PC-3 (cell line): ENCODE measurements at regions not wholly inside any gene's neighbourhood (a gene's known extent, or its start where the extent isn't known, plus 50 kb on each side); places are given as distances from the start of the nearest gene placed in this dataset.

Experiments
- ATAC-seq: fragments of 200-7000 bp; cut with Tn5 transposase; 2 replicates; pipeline ENCODE4 v1.9.1; 2020; ENCODE audit warnings: mild to moderate bottlenecking, moderate library complexity
- BruUV-seq: library from RNA; stranded (reverse); fragments of 400-500 nt; replicated peaks from 2 replicates; lab custom pipeline; 2021; lab: Mats Ljungman, UMichigan
- CTCF ChIA-PET: fragments of 300-600 bp; sonication (Branson Sonifier 250); formaldehyde crosslinking; loops from one replicate; lab custom pipeline; 2022; ENCODE audit warnings: antibody characterized with exemption; lab: Charles Lee
- POLR2A ChIA-PET: fragments of 300-600 bp; sonication (Branson Sonifier 250); formaldehyde crosslinking; loops from one replicate; lab custom pipeline; 2022; ENCODE audit warnings: antibody characterized with exemption; ENCODE audit not compliant: unreplicated experiment; lab: Charles Lee
- DNase-seq: peaks from one replicate; pipeline ENCODE4 v3.0.0-alpha.2; 2015
- H2AFZ ChIP-seq: fragments of 300-600 bp; sonication (generic); 2 replicates; pipeline ENCODE4 v1.6.0; 2016; ENCODE audit warnings: antibody characterized with exemption, low read length
- H3F3A ChIP-seq: fragments of 300-600 bp; sonication (generic); one replicate; pipeline ENCODE4 v1.6.0; 2017; ENCODE audit warnings: antibody characterized with exemption, low read length, control low read depth, mild to moderate bottlenecking; ENCODE audit not compliant: unreplicated experiment
- H3K27ac ChIP-seq: fragments of 300-600 bp; sonication (generic); 2 replicates; pipeline ENCODE4 v1.5.1; 2016; ENCODE audit warnings: mild to moderate bottlenecking, low read length
- H3K27me3 ChIP-seq: fragments of 300-600 bp; sonication (generic); 2 replicates; pipeline ENCODE4 v1.6.1; 2016; ENCODE audit warnings: low read length, mixed read lengths
- H3K36me3 ChIP-seq: fragments of 300-600 bp; sonication (generic); 2 replicates; pipeline ENCODE4 v1.6.1; 2016; ENCODE audit warnings: low read depth, mixed run types, low read length, mixed read lengths
- H3K4me1 ChIP-seq: fragments of 300-600 bp; sonication (generic); 2 replicates; pipeline ENCODE4 v1.5.1; 2016; ENCODE audit warnings: low read length; ENCODE audit not compliant: insufficient read depth
- H3K4me2 ChIP-seq: fragments of 300-600 bp; sonication (generic); 2 replicates; pipeline ENCODE4 v1.6.0; 2016; ENCODE audit warnings: low read length
- H3K4me3 ChIP-seq: fragments of 300-600 bp; sonication (generic); 2 replicates; pipeline ENCODE4 v1.5.1; 2016; ENCODE audit warnings: mild to moderate bottlenecking, low read length, mixed read lengths
- H3K79me2 ChIP-seq: fragments of 300-600 bp; sonication (generic); 2 replicates; pipeline ENCODE4 v1.6.1; 2017; ENCODE audit warnings: low read length, mixed read lengths
- H3K9ac ChIP-seq: fragments of 300-600 bp; sonication (generic); 2 replicates; pipeline ENCODE4 v1.6.0; 2016; ENCODE audit warnings: mild to moderate bottlenecking, low read length
- H3K9me2 ChIP-seq: fragments of 300-600 bp; sonication (generic); replicated peaks from 2 replicates; pipeline ENCODE4 v1.6.1; 2016; ENCODE audit warnings: mixed run types, low read length, mixed read lengths
- H3K9me3 ChIP-seq: fragments of 300-600 bp; sonication (generic); 2 replicates; pipeline ENCODE4 v1.6.1; 2016; ENCODE audit warnings: low read length, mixed read lengths
- H4K20me1 ChIP-seq: fragments of 300-600 bp; sonication (generic); 2 replicates; pipeline ENCODE4 v1.6.1; 2016; ENCODE audit warnings: low read length, mixed read lengths
- EZH2 ChIP-seq: fragments of 300-600 bp; sonication (generic); IDR thresholded peaks from one replicate; pipeline ENCODE4 v1.6.1; 2017; ENCODE audit warnings: antibody characterized with exemption, mild to moderate bottlenecking, low read length; ENCODE audit not compliant: unreplicated experiment
- EZH2phosphoT487 ChIP-seq: fragments of 300-600 bp; sonication (generic); IDR thresholded peaks from 2 replicates; pipeline ENCODE4 v1.6.1; 2018; ENCODE audit warnings: mild to moderate bottlenecking, antibody characterized with exemption, low read length, borderline replicate concordance
- intact Hi-C: fragments of 100-400 bp; cut with micrococcal nuclease; formaldehyde crosslinking; loops from 2 replicates; pipeline ENCODE4 v1.9.0; 2023
- TF ChIP-seq, protein P1 (sequence below): fragments of 300-600 bp; sonication (generic); conservative IDR thresholded peaks from 2 replicates; pipeline ENCODE4 v1.5.1; 2017; ENCODE audit warnings: antibody characterized with exemption, low read depth, mild to moderate bottlenecking, low read length

- H3K4me3 ChIP-seq = no peak overlapping the region
- H3K9ac ChIP-seq = no peak overlapping the region
- H4K20me1 ChIP-seq = no peaks in the 10 kb centered on the region
- TF ChIP-seq, protein P1, sequence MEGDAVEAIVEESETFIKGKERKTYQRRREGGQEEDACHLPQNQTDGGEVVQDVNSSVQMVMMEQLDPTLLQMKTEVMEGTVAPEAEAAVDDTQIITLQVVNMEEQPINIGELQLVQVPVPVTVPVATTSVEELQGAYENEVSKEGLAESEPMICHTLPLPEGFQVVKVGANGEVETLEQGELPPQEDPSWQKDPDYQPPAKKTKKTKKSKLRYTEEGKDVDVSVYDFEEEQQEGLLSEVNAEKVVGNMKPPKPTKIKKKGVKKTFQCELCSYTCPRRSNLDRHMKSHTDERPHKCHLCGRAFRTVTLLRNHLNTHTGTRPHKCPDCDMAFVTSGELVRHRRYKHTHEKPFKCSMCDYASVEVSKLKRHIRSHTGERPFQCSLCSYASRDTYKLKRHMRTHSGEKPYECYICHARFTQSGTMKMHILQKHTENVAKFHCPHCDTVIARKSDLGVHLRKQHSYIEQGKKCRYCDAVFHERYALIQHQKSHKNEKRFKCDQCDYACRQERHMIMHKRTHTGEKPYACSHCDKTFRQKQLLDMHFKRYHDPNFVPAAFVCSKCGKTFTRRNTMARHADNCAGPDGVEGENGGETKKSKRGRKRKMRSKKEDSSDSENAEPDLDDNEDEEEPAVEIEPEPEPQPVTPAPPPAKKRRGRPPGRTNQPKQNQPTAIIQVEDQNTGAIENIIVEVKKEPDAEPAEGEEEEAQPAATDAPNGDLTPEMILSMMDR = no peak
- TF ChIP-seq EZH2phosphoT487 = no peak
- no peak for TF ChIP-seq EZH2
- no peaks in the 10 kb centered on the region for H3K9me2 ChIP-seq
- H3K9me3 ChIP-seq = no peaks in the 10 kb centered on the region
- H2AFZ ChIP-seq = no peak overlapping the region
- ChIA-PET POLR2A (no interaction called here), CTCF (no interaction called here)
- intact Hi-C loops = no loop called here
- no peaks in the 10 kb centered on the region for H3K4me1 ChIP-seq
- no peak overlapping the region for H3K4me2 ChIP-seq
- H3K27ac ChIP-seq = no peak overlapping the region
- no peaks in the 10 kb centered on the region for H3K36me3 ChIP-seq
- no peaks in the 10 kb centered on the region for H3K79me2 ChIP-seq
- DNase-seq (no peak), ATAC-seq (no peak)
- BruUV-seq = no TSS peak
- H3K27me3 ChIP-seq = no peaks in the 10 kb centered on the region
- H3F3A ChIP-seq = no peaks in the 10 kb centered on the region
Observed at GRCh38 chr4:181364504-181364903, 878.7 kb upstream of the TENM3 start.

DNA sequence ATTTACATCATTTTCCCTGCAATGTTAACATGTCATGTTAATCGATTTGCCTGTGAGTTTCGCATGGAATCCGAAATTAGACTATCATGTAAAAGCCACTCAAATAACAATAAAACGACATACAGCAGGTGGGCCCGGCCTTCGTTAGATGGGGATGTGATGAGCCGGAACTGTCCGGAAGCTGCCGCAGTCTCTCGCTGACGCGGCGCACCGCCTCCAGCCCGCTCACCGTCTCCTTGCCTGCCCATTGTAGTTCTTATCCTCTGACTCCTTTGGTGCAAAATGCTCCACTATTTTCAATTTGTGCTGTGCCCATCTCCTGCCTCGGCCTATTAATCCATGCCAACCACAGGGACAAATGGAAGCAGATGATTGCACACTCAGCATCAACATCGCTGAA, 877.5 kb upstream of the TENM3 start:
- H3K36me3 ChIP-seq = no peaks in the 10 kb centered on the region
- H3K9ac ChIP-seq = no peak overlapping the region
- H3K79me2 ChIP-seq = no peaks in the 10 kb centered on the region
- no TSS peak for BruUV-seq
- H3K27me3 ChIP-seq = no peaks in the 10 kb centered on the region
- no peaks in the 10 kb centered on the region for H3F3A ChIP-seq
- TF ChIP-seq EZH2 (no peak), EZH2phosphoT487 (no peak)
- TF ChIP-seq, protein P1 = no peak
- H3K4me1 ChIP-seq = no peaks in the 10 kb centered on the region
- H2AFZ ChIP-seq = no peak overlapping the region
- H4K20me1 ChIP-seq = no peaks in the 10 kb centered on the region
- no peak overlapping the region for H3K27ac ChIP-seq
- no peak overlapping the region for H3K4me2 ChIP-seq
- intact Hi-C loops = no loop called here
- no peak overlapping the region for H3K4me3 ChIP-seq
- no peak for DNase-seq
- no peaks in the 10 kb centered on the region for H3K9me3 ChIP-seq
- no peaks in the 10 kb centered on the region for H3K9me2 ChIP-seq
- POLR2A ChIA-PET = no interaction called here
- CTCF ChIA-PET = no interaction called here
- no peak for ATAC-seq

- Histone ChIP-seq H3K36me3 (no peaks in the 10 kb centered on the region), H3K9ac (no peak overlapping the region), H3K27ac (no peak overlapping the region), H3F3A (no peaks in the 10 kb centered on the region), H2AFZ (no peak overlapping the region), H3K27me3 (no peaks in the 10 kb centered on the region), H3K4me3 (no peak overlapping the region), H3K9me2 (no peaks in the 10 kb centered on the region), H3K4me2 (no peak overlapping the region), H4K20me1 (no peaks in the 10 kb centered on the region), H3K9me3 (no peaks in the 10 kb centered on the region), H3K4me1 (no peaks in the 10 kb centered on the region), H3K79me2 (no peaks in the 10 kb centered on the region)
- TF ChIP-seq EZH2phosphoT487 = no peak
- no peak for TF ChIP-seq EZH2
- TF ChIP-seq, protein P1 = no peak
- no peak for DNase-seq
- ATAC-seq = no peak
- ChIA-PET POLR2A (no interaction called here), CTCF (no interaction called here)
- intact Hi-C loops = no loop called here
- no TSS peak for BruUV-seq
Observed at GRCh38 chr4:181372014-181372413, 871.2 kb upstream of the TENM3 start.
